Stimulated activated CD4-positive, alpha-beta T cell treated with anti-CD3 and anti-CD28 coated beads, Interleukin-12 subunit alpha, Interleukin-12 subunit beta, amount 100 ng/mL, for 48 hours (primary cell): ENCODE measurements at regions not wholly inside any gene's neighbourhood (a gene's known extent, or its start where the extent isn't known, plus 50 kb on each side); places are given as distances from the start of the nearest gene placed in this dataset.
A peak's percentile ranks its signal among the peaks of the same experiment; 100 is the strongest.

Source experiments
- DNase-seq, 3 donors: peaks; one replicate each; pipeline ENCODE4 v3.0.0-alpha.2; 2020; ENCODE audit warnings: low read depth in 2 of 3, low spot score in 1 of 3

DNA sequence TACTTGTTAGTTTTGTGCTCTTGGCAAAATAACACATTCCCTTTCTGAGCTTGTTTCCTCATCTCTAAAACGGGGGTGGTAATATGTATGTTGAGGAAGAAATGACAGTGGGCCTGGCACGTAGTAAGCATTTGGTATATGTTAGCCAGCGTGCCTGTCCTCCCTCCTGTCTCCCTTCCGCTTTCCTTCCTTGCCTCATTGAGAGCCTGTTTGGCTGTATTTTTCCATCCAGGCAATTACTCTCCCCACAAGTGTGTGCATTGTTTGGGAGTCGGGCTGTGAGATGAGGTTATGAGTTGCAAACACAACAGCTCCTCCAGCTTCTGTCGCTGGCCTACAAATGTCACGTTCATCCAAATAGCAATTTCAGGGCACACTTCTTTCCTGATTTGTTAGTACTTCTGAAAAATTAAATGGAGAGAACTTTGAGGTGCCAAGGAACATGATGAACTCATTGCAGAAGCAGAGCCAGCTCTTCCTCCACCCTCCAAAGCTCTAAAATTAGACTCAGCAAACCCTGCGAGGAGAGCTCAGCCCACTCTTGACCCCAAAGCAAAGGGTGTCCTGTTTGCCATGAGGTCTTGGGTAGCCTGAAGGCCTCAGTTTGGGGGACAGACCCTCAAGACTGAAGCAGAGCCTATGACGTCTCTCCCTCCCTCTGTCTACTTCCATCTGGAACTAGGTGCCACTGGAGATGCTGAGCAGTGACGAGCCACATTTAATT lies 50.7 kb upstream of the TOX2 start:
- no peak for DNase-seq

- DNase-seq = no peak
These were observed 51.3 kb upstream of the TOX2 start for GRCh38 chr20:43863330-43863729.

DNA sequence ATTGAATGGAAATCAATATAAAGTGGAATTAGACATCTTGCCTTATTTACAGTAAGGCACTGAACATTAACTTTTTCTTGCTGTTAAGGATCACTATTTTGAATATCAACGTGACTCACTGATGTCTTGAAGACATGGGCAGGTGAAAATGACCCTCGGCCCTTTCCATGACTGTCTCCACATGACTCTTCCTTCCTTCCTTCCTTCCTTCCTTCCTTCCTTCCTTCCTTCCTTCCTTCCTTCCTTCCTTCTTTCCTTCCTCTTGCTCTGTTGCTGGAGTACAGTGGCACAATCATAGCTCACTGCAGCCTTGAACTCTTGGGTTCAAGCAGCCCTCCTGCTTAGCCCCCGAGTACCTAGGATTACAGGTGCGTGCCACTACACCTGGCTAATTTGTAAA lies 52.2 kb upstream of the TOX2 start:
- DNase-seq = no peak

- no peak for DNase-seq
These were observed 54.7 kb upstream of the TOX2 start for GRCh38 chr20:43859994-43860393.

GRCh38 chr20:43857932-43858331 lies 56.7 kb upstream of the TOX2 start:
- no peak for DNase-seq

DNA sequence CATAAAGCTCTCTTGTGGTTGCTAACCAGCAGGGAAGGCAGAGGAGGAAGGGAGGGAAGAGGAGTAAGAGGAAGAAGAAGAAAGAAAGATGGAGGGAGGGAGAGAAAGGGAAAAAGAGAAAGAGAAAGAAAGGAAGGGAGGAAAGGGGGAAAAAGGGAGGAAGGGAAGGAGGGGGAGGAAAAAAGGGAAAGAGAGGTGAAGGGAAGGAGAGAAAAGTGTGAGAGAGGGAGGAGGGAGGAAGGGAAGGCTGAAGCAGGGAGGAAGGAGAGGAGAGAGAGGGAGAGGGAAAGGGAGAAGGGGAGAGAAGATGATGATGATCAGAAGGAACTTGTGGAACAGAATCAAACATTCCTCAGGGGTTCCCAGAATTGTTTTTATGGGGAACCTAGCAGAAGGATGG lies 57.5 kb upstream of the TOX2 start:
- DNase-seq = no peak

GRCh38 chr20:43855803-43856202 lies 58.8 kb upstream of the TOX2 start:
- DNase-seq = no peak

DNA sequence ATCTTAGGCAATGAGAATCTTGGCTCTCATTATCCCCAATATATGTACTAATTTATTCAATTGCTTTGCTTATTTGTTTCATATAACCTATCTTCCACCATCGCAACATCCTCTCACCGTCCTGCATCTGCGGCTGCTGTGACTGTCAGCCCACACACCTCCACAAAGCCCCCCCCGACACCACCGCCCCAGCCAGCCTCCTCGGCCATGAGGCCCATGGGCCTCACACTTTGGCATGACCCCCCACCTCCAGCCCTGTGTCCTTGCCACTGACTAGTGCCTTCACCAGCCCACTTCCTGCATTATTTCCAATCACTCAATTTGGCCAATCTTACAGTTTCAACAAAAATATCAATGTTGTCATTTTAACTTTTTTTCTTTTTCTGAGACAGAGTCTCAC lies 60.7 kb upstream of the TOX2 start:
- no peak for DNase-seq

GRCh38 chr20:43853174-43853803 lies 61.4 kb upstream of the TOX2 start:
- DNase-seq = no peak

- no peak for DNase-seq
These were observed 65.0 kb upstream of the TOX2 start for GRCh38 chr20:43849496-43850186.

DNA sequence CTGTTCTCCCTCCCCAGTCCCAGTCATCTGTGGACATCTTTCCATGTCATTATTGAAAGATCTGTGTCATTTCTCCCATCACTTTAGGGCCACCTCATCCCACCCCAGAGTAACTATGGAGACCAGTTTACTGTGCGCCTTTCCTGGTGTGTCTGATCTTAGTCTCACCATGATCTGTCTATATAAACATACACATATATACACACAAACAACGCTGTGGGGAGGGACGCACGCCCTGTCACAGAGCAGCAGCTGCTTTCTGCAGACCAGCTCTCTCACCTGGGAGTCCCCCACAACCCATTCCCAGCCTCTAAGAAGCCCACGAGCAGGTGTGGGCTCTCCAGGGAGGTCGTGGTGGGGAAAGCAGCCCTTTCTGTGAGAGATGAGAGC lies 68.1 kb upstream of the TOX2 start:
- no peak for DNase-seq

DNA sequence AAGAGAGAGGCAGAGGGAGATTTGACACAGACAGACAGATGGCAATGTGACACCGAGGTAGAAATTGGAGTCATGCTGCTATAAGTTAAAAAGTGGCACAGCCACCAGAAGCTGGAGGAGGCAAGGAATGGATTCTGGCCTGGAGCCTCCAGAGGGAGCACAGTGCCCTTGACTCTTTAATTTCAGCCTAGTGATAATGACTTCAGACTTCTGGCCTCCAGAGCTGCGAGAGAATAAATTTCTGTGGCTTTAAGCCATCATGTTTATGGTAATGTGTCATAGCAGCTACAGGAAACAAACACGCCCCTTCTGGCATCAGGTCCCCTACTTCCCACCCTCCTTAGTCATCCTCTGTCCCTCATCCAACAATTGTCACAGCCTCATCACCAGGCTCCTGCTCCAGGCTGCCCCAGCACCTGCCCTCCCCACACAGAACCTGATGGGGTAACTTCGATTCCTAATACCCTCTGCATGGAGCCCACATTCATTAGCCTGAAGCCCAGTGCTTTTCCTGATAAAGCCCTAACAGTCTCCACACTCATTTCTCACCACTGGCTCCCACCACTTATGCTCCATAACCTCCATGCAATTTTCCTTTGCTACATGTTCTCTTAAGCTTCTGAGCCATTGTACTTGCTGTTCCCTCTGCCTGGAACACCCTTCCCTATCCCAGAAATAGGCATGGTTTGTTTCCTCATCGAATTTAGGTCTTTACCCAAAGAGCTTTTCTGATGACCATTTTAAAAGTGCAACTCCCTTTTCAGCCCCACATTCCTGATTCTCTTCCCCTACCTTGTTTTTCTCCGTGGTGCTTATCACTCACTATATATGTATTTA lies 69.7 kb upstream of the TOX2 start:
- no peak for DNase-seq

GRCh38 chr20:43843965-43844660 lies 70.5 kb upstream of the TOX2 start:
- DNase-seq = no peak

GRCh38 chr20:43843096-43843964 lies 71.3 kb upstream of the TOX2 start:
- no peak for DNase-seq

DNA sequence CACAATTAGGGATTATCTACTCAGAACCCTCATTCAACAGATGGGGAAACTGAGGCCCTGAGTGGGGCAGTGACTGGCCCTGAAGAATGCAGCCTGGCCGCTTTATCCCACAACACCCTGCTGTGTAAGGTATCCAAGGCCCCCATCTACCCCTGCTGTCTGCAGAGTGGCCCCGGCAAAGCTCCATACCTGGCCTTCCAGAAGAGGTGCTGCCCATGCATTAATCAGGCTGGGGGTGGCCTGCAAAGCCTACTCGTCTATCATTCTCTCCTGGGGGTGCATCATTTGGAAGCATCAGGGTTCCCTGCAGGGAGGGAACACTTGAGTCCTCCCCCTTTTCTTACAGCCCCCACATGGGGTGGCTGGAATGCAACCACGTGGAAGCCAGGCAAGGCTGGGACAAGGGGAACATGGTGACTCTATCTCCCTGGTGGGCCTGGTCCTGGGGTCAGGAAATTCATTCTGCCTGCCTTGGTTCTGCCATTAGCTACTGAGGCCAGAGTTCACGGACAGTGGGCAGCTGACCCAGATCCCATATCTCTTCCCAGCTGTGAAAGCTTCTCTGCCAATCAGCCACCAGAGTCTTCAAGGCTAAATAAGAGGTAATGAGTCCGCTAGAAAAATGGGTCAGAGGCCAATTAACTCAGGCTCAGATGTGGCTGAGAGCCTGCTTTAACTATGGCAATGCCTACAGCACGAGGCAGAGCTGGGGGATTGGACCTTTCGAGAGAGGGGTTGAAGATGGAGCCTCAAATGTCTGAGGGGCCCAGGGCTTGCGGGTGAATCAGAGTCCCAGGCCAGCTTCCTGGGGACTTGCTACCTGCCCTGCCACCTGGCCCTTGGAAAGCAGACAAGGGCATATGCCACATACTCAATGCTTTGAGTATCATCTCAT lies 72.3 kb upstream of the TOX2 start:
- no peak for DNase-seq

GRCh38 chr20:43840382-43841070 lies 74.1 kb upstream of the TOX2 start:
- peak in 1 of 3 donors; percentile 28 for DNase-seq

DNA sequence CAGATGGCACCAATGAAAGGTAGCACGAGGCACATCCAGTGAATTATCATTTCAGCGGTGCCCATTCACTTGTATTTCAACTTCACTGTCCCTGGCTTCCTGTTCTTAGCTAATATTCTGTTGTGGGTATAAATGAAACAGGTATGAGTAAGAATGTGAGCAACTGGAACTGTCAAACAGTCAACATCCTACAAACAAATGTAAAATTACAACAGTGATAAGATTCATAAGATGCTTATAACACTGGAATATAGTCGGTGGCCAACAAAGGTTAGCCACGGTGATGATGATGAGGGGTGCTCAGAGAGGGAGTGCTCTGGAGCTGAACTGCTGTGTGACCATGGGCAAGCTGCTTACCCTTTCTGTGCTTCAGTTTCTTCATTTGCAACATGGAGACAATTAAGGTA lies 74.9 kb upstream of the TOX2 start:
- DNase-seq = no peak

DNA sequence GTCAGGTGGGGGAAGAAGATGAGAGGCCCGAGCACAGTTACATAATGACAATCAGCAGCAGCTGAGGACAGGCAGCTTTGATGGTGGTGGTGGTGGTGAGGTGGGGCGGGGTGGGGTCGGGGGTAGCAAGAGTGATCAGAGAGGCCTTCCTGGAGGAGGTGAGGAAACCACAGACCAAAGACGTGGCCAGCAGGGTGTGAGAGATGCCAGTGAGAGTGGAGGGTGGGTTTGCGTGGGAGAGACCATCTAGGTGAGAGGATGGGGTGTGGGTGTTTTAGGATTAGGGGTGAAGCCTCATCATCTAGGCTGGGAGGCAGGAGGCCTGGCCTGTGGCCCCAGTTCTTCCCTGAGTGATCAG lies 76.0 kb upstream of the TOX2 start:
- no peak for DNase-seq
